ENCODE measurements at regions not wholly inside any gene's neighbourhood (a gene's known extent, or its start where the extent isn't known, plus 50 kb on each side); places are given as distances from the start of the nearest gene placed in this dataset.

GRCh38 chr15:81660976-81661375, 287.0 kb upstream of the TMC3 start:
- Histone ChIP-seq H3K4me3 (ENCODE audit: low read length in 3 of 3) (no peak overlapping the region), H3K4me1 (ENCODE audit: control insufficient read depth in 2 of 3, insufficient read depth in 2 of 3, low read depth in 1 of 3, low read length in 3 of 3) (no peaks in the 10 kb centered on the region), H3K9me3 (ENCODE audit: control insufficient read depth in 2 of 3, insufficient read depth in 1 of 3, low read length in 3 of 3) (no peaks in the 10 kb centered on the region), H3K9ac (ENCODE audit: low read length in 3 of 3) (no peak overlapping the region), H3K36me3 (ENCODE audit: control insufficient read depth in 2 of 3, insufficient read depth in 3 of 3, low read length in 3 of 3) (no peaks in the 10 kb centered on the region), H3K27ac (ENCODE audit: low read depth in 2 of 2, low read length in 2 of 2) (no peak overlapping the region), H3K27me3 (ENCODE audit: control insufficient read depth, insufficient read depth, low read length) (no peaks in the 10 kb centered on the region)
- TF ChIP-seq, protein P1, sequence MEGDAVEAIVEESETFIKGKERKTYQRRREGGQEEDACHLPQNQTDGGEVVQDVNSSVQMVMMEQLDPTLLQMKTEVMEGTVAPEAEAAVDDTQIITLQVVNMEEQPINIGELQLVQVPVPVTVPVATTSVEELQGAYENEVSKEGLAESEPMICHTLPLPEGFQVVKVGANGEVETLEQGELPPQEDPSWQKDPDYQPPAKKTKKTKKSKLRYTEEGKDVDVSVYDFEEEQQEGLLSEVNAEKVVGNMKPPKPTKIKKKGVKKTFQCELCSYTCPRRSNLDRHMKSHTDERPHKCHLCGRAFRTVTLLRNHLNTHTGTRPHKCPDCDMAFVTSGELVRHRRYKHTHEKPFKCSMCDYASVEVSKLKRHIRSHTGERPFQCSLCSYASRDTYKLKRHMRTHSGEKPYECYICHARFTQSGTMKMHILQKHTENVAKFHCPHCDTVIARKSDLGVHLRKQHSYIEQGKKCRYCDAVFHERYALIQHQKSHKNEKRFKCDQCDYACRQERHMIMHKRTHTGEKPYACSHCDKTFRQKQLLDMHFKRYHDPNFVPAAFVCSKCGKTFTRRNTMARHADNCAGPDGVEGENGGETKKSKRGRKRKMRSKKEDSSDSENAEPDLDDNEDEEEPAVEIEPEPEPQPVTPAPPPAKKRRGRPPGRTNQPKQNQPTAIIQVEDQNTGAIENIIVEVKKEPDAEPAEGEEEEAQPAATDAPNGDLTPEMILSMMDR (IDR thresholded peaks at IDR 0.05; ENCODE audit: borderline replicate concordance, extremely low read depth, insufficient read depth): no peak
- intact Hi-C loops (cut with DNase I): no loop called here
- DNase-seq (no peak), FAIRE-seq (no peak)

GRCh38 chr15:81653259-81653658, 279.2 kb upstream of the TMC3 start:
- Histone ChIP-seq H3K4me3 (ENCODE audit: low read length in 3 of 3) (no peak overlapping the region), H3K4me1 (ENCODE audit: control insufficient read depth in 2 of 3, insufficient read depth in 2 of 3, low read depth in 1 of 3, low read length in 3 of 3) (no peaks in the 10 kb centered on the region), H3K9ac (ENCODE audit: low read length in 3 of 3) (no peak overlapping the region), H3K27me3 (ENCODE audit: control insufficient read depth, insufficient read depth, low read length) (no peaks in the 10 kb centered on the region), H3K27ac (ENCODE audit: low read depth in 2 of 2, low read length in 2 of 2) (no peak overlapping the region), H3K36me3 (ENCODE audit: control insufficient read depth in 2 of 3, insufficient read depth in 3 of 3, low read length in 3 of 3) (no peaks in the 10 kb centered on the region), H3K9me3 (ENCODE audit: control insufficient read depth in 2 of 3, insufficient read depth in 1 of 3, low read length in 3 of 3) (no peaks in the 10 kb centered on the region)
- FAIRE-seq: no peak
- intact Hi-C loops (cut with DNase I): no loop called here
- TF ChIP-seq, protein P1 (IDR thresholded peaks at IDR 0.05; ENCODE audit: borderline replicate concordance, extremely low read depth, insufficient read depth): no peak
- no peak for DNase-seq

- Histone ChIP-seq H3K4me1 (ENCODE audit: control insufficient read depth in 2 of 3, insufficient read depth in 2 of 3, low read depth in 1 of 3, low read length in 3 of 3) (no peaks in the 10 kb centered on the region), H3K27ac (ENCODE audit: low read depth in 2 of 2, low read length in 2 of 2) (no peak overlapping the region), H3K4me3 (ENCODE audit: low read length in 3 of 3) (no peak overlapping the region), H3K9me3 (ENCODE audit: control insufficient read depth in 2 of 3, insufficient read depth in 1 of 3, low read length in 3 of 3) (no peaks in the 10 kb centered on the region), H3K36me3 (ENCODE audit: control insufficient read depth in 2 of 3, insufficient read depth in 3 of 3, low read length in 3 of 3) (no peaks in the 10 kb centered on the region), H3K9ac (ENCODE audit: low read length in 3 of 3) (no peak overlapping the region), H3K27me3 (ENCODE audit: control insufficient read depth, insufficient read depth, low read length) (no peaks in the 10 kb centered on the region)
- TF ChIP-seq, protein P1 (IDR thresholded peaks at IDR 0.05; ENCODE audit: borderline replicate concordance, extremely low read depth, insufficient read depth): no peak
- DNase-seq (no peak), FAIRE-seq (no peak)
- intact Hi-C loops (cut with DNase I): no loop called here
Observed at GRCh38 chr15:81645470-81645869, 271.5 kb upstream of the TMC3 start.

GRCh38 chr15:81643771-81644170, 269.8 kb upstream of the TMC3 start:
- no peak overlapping the region for H3K27ac ChIP-seq (ENCODE audit: low read depth in 2 of 2, low read length in 2 of 2)
- intact Hi-C loops (cut with DNase I): no loop called here
- no peaks in the 10 kb centered on the region for H3K27me3 ChIP-seq (ENCODE audit: control insufficient read depth, insufficient read depth, low read length)
- TF ChIP-seq, protein P1 (IDR thresholded peaks at IDR 0.05; ENCODE audit: borderline replicate concordance, extremely low read depth, insufficient read depth): no peak
- no peaks in the 10 kb centered on the region for H3K4me1 ChIP-seq (ENCODE audit: control insufficient read depth in 2 of 3, insufficient read depth in 2 of 3, low read depth in 1 of 3, low read length in 3 of 3)
- DNase-seq (no peak), FAIRE-seq (no peak)
- H3K4me3 ChIP-seq (ENCODE audit: low read length in 3 of 3): no peak overlapping the region
- no peaks in the 10 kb centered on the region for H3K9me3 ChIP-seq (ENCODE audit: control insufficient read depth in 2 of 3, insufficient read depth in 1 of 3, low read length in 3 of 3)
- H3K9ac ChIP-seq (ENCODE audit: low read length in 3 of 3): no peak overlapping the region
- no peaks in the 10 kb centered on the region for H3K36me3 ChIP-seq (ENCODE audit: control insufficient read depth in 2 of 3, insufficient read depth in 3 of 3, low read length in 3 of 3)

Measured in kidney (tissue), 13 donors.